NCI-H1436 (cell line): ENCODE measurements at regions not wholly inside any gene's neighbourhood (a gene's known extent, or its start where the extent isn't known, plus 50 kb on each side); places are given as distances from the start of the nearest gene placed in this dataset.

ENCODE experiments used
- DNase-seq: peaks from one replicate; lab custom pipeline; 2025; lab: John Stamatoyannopoulos, UW

DNA sequence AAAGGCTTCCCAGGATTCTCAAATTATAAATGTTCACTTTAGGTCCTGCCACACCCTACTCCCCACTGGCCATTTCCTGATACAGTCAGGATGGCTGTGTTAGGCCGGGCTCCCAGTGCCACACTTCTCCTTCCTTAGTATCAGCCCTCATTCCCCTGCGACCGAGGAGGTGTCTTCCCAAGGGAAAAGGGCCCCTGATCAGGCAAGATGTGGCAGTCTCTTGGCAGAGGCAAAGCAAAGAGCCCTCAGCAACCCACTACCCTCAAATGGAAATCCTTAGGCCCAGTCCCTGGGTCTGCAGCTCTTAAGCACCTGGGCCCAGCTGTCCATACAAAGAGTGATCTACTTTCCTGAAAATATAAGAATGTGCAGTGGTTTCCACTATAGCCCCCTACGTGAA lies 96.5 kb upstream of the VASH1 start:
- no peak for DNase-seq

DNA sequence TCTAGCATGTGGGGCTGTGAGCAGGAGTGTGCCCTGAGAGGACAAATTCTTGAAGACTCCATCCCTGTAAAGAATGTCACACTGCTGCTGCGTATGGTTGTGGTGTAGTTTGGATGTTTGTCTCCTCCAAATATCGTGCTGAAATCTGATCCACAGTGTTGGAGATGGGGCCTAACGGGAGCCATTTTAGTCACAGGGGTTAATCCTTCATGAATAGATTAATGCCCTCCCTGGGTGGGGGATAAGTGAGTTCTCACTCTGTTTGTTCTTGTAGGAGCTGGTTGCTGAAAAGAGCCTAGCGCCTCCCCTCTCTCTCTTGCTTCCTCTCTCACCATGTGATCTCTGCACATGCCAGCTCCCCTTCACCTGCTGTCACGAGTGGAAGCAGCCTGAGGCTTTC lies 94.5 kb upstream of the VASH1 start:
- no peak for DNase-seq

DNA sequence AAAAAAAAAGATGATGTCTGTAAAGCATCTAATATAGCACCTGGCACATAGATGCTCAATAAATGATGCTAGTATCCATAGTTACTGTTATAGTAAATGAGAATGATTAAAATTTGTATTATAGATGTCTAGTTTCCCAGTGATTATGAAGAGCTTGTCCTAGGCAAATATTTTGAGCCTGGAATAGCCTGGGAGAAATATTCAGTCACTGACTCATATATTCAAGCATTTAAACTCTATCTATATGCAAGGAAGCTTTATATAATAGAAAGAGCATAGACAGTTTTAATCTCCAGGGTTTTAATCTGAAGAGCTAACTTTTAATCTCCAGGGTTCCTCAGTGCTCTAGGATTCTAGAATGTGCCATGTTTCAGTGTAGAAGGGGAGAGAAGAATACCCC lies 91.5 kb upstream of the VASH1 start:
- no peak for DNase-seq

DNA sequence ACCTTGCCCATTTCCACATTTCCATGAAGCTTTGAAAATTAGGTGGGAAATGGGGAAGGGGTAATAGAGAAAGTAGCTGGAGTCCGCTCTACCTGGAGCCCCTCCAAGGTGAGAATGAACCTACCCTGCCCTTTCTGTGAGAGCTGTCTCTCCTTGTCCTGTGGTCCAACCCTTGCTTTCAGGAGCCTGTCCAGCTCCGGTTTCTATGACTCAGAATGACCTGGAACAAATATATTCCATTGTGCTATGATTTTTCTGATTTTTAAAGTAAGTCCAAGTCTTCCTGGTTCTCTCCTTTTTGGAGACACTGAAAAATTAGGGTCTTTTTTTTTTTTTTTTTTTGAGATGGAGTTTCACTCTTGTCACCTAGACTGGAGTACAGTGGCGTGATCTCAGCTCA lies 89.1 kb upstream of the VASH1 start:
- DNase-seq, result no peak

DNA sequence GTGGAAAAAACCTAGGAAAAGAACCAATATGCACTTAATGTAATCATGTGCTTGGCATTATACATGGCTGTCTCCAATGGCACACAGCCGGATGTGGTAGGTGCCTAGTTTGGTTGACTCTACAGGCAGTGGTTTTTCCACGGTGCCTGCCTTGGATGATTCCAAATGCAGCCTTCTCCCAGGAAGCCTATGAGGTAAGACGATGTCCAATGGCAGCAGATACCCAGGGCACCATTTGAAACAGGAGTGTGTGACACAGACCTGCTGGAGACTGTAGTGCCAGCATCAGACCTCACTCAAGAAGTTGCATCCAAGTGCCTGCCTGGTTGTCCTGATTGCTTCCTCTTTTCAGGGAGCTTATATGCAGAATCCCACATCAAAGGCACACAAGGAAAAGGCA lies 88.0 kb upstream of the VASH1 start:
- DNase-seq, result no peak

DNA sequence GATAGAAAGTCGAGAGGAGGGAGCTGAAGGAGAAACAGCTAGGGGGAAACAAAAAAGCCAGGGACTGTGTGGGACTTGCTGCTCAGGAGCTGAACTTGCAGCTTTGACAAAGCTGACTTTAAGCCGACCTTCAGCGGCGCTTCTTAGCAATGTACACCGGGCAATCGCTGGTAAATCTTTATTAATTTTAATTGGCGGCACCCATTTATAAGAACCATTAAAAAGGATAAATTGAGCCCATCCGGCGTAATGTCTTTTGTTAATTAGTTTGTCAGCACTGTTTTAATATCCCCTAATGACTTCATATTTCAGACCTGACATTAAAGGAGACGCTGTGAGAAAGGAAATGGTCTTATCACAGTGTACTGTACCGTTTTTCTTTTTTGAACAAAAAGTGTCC lies 86.2 kb upstream of the VASH1 start:
- no peak for DNase-seq

DNA sequence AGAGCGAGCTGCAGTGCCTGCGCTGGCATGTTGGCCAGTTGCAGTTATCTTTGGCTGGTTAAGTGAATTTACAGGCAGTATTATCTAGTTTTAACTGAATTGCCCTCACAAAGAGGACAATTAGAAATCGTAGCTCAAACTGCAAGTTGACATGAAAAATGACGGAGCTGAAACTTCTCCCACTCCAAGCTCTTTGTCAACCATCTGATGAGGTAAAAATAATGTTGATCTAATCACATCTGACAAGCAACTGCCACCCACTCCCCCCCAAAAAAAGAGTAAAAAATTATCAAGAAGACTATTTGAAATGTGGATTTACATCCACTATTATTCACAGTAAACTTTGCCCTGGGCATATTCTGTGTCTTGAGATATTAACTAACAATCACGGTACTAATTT lies 84.7 kb upstream of the VASH1 start:
- no peak for DNase-seq

DNA sequence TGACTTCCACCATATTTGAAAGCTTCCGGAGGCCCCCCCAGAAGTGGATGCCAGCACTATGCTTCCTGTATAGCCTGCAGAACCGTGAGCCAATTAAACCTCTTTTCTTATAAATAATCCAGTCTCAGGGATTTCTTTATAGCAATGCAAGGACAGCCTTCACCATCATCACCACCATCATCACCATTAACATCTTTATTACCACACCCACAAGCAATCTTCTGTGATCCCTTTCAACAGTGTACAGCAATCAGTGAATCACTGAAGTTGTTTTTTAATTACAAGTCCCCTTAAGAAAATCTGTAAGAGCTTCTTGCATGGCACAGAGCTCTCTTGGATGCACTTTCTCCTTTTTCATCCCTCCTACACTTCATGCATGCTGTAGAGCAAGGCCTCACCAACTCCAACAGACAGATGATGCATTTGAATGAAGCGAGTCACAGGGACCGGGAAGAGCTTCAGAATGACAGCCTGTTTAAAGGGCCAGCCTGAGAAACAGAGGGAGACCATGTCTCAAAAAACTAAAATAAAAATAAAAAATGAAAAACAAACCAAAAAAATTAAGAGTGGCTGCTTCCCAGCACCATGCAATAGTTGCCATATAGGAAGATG lies 83.6 kb upstream of the VASH1 start:
- DNase-seq, result no peak

DNA sequence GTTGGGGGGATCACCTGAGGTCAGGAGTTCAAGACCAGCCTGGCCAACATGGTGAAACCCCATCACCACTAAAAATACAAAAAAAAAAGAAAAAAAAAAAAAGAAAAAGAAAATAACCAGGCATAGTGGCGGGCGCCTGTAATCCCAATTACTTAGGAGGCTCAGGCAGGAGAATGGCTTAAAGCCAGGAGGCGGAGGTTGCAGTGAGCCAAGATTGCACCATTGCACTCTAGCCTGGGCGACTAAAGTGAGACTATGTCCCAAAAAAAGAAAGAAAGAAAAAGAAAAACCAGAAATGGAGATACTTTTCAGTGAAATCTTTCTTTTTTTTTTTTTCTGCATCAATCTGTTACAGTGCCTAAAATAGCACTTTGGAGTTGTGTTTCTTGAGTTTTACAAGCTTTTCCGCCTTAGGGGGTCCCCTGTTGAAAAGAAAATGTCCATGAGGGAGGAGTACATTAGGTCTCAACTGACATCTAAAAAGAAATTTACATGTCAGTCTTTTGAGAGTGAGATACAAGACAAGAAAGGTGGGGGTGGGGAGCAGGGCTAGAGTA lies 82.9 kb upstream of the VASH1 start:
- no peak for DNase-seq

DNA sequence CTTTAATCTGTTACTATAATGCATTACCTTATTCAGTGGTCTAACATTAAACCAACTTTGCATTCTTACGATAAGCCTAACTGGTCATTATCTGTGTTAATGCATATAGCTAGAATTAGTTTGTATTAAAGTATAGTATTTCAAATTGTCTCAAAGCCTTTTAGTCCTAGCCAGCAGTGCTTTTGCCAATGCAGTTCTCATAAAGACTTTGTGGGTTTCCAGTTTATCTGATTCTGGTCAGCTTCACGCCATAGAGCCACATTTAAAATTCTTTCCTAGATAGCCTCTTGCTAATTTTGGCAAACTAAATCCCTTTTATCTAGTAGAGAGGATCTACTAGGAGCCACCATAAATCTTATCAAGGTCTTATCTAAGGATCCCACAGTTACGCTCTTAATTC lies 78.9 kb upstream of the VASH1 start:
- no peak for DNase-seq

DNA sequence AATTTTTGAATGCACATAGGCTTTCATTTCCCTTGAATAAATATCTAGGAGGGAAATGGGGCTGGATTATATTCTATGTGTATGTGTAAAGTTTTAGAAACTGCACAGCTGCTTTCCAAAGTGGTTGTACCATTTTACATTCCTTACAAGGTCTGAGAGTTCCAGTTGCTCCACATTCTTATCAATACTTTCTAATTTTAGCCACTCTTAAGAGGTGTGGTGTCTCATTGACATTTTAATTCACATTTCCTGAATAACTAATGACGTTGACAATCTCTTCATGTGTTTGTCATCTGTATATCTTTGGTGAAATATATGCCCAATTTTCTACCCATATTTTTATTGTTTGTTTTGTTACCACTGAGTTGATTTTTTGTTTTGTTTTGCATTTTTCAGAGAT lies 74.6 kb upstream of the VASH1 start:
- DNase-seq, result no peak

DNA sequence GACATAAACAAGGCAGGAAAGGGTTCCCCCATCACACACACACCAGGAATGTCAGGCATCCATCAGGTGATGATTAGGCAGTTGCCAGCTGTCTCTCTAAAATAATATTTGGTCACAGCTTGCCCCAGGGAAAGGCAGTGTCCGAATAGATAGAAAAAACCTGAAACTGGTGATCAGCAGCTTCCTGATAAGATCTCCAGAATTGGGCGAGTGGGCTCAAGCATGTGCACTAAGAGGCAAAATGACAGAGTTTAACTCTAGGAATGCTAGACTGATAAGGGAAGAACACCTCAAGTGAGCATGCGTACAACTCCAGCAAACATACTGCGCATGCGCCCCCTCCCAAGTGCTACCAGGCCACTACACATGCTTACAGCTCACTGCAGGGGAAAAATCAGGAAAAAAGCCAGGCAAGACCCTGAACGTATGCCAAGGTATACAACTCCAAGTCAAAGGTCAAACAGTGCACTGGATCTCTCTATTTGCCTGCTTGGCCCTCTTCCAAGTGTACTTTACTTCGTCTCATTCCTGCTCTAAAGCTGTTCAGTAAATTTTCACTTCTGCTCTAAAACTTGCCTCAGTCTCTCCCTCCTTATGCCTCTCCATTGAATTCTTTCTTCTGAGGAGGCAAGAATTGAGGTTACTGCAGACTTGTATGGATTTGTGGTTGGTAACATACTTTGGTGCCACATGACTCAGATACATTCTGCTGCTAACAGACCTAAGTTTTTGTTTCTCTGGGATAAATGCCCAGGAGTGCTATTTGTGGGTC lies 73.5 kb upstream of the VASH1 start:
- no peak for DNase-seq

DNA sequence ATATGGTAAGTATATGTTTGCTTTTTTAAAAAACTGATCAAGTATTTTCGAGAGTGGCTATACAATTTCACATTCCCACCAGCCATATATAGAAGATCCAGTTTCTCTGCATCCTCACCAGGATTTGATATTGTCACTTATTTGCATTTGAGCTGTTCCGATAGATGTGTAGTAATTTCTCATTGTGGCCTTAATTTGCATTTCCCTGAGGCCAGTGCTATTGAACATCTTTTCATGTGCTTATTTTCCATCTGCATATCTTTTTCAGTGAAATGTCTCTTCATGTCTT lies 72.9 kb upstream of the VASH1 start:
- DNase-seq, result no peak

DNA sequence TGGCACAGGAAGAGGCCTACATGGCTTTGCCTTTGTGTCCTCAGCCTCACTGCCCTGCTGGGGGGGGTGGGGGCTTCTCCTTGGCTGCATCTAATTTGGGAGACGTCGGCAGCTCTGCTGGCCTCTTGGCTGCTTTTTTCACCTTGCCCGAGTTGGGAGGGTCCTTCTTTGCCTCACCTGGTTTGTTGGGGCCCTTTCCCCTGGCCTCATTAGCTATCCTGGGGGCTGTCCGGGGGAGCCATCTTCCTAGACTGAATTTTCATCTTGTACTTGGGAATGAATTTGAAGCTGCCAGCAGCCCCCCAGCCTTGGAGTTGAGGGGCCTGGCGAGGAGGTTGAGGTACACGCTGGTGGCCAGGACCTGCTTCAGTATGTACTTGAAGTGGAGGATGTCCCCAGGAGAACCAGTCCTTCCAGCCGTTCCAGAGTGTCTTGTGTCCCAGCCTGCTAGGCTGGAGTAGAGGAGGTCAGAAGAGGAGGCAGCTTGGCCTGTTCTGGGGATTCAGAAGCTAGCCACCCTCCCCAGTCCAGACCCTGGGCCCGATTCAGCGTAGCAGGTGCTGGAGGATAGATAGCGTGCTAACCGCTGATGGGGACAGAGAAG lies 70.7 kb upstream of the VASH1 start:
- no peak for DNase-seq

DNA sequence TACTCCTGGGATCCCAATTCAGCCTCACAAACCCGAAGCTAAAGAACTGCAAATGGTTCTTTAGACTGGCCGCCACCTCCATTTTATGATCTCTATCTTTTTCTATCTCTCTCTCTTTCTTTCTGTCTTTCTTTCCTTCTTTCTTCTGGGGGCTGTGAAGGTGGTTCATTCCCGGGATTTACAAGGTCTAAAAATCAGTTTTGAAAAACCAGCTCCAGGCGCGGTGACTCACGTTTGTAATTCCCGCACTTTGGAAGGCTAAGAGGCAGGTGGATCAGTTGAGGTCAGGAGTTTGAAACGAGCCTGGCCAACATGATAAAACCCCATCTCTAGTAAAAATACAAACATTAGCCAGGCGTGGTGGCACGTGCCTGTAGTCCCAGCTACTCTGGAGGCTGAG lies 67.2 kb upstream of the VASH1 start:
- no peak for DNase-seq

DNA sequence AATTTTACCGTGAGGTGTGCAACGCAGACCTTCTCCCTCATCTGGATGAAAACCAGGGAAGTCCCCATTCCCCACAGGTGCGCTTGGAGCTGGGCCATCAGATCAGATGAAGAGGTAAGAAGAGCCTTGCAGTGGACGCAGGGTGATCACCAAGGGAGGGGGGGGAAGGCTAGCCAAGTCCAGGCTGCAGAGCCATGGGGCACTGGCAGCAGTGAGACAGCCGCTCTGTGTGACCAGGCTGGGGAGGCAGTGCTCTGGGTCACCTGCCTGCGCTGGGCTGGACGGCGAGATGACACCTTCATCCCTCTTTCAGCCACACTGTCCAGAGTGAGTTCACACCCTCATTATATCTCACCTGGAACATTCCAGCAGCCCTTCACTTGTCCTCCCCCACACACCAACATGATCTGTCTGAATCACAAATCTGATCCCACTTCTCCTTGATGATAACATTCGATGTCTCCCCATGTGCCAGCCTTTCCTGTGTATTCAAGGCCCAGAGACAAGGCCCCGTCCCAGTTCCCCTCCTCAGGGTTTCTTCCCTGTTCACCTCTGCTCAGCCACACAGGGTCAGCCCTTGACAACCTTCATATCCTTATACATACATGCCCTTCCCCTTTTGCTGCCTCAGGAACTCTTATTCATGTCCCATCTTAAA lies 65.9 kb upstream of the VASH1 start:
- DNase-seq, result no peak

DNA sequence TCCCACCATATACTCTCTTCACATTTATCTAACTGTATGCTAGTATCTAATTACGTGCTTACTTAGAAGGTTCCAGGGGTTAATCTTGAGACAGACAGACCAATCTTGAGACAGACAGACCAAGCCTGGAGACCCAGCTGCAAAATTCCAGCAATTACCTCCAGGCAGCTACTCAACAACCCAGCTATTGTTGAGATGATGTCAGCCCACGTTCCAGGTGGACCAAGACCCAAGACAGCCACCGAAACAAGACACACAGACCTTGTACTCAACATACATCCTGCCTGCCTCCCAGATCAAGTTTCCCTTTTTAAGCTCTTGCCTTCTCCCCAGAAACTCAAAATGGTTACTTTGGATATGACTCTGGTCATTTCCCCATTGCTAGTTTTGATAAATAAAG lies 64.9 kb upstream of the VASH1 start:
- DNase-seq, result no peak

DNA sequence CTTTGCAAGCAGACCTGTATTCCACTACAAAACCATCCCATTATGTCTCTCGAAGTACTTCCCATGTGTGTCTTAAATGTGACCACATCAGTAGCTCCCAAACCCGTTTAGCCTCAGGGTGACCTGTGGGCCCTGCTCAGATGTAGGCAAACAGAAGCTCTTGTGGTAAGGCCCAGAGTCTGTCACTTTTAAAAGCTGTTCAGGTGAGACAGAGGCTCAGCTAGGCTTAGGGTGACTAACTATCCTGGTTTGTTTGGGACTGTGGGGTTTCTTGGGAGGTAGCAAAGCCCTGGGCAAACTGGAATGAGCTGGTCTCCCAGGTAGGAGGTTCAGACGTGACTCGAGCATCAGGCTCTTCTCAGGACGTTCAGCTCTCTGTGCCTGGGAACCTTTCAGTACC lies 64.5 kb upstream of the VASH1 start:
- no peak for DNase-seq

DNA sequence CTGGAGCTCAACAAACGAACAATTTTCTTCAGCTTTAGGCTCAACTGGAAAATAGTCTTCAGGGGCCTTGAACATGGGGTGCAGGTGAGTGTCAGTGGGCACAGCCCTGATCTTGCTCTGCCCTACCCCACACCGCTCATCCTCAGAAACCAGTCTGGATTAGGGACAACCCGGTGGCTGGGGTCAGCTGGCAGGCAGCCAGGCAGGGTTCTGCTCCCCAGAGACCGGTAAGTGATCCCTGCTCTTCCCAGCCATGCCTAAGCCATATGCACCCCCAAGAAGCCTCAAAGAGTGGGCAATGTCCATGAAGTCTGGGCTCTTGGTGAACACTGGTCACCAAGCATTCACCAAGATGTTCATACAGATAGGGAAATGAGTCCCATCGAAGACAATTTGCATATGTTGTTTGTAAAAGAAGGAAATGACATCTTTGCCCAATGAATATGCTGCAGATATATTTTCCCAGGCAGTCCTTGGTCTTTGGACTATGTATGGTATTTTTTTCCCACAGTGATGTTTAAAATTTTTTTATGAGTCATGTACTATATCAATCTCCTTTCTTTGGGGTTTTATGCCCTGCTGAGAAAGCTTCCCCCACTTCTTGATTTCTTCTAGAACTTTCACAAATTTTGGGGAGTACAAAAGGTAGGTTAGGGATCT lies 63.9 kb upstream of the VASH1 start:
- no peak for DNase-seq

DNA sequence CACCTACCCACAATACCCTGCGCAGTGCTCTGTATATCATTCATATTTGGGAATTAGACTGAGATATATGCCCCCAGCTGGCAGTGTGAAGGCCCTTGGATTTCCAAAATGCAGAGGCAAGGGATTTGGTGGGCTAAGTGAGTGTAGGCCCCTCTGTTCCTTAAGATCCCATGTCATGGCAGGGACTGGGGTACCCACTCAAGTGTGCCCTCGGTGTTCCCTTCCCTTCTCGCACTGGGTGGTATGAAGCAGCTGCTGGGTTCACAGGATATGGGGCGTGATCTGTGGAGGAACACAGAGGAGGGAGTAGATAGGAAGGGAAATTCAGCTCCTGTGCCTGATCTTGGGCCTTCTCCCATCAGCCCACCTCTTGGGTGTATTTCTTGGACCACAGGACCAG lies 63.1 kb upstream of the VASH1 start:
- DNase-seq, result no peak

DNA sequence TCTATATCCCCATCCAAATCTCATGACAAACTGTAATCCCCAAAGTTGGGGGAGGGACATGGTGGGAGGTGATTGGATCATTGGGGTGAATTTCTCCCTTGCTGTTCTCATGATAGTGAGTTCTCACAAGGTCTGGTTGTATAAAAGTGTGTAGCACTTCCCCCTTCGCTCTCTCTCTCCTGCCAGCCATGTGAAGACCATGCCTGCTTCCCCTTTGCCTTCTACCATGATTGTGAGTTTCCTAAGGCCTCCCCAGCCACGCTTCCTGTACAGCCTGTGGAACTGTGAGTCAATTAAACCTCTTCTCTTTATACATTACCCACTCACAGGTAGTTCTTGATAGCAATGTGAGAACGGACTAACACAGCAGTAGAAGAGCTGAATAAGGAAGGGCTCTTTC lies 62.6 kb upstream of the VASH1 start:
- no peak for DNase-seq

DNA sequence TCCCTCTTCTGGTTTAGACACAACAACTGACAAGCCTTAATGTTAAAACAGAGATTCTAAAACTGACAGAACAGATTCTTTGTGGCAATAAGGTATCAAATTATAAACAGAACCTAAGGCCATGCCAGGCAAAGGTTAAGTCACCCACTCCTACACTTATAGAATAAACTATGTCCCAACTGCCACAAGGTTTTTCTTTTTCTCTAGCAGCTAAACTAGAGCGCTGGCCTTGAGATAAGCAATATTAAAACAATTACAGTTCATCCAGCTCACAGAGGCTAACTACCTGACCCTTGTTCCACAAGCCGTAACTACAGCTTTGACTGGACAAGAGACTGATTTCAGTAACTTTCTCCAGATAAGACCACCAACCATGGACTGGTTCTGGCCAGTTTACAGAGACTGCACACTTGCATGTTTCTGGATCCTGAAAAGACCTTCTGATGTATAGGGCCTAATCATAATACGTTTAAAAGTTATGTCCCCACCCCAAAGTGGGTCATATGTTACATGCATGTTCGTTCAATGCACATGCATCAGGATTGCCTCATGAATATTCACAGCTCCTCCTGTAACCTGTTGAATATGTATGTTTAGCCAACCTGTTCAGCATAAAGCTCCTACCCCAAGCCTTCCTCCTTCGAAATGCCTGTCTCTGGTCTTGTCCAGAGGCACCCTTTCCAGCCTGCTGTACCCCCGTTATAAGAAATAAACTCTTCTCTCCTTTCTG lies 61.9 kb upstream of the VASH1 start:
- DNase-seq, result no peak
